NB4 (cell line): ENCODE measurements at regions not wholly inside any gene's neighbourhood (a gene's known extent, or its start where the extent isn't known, plus 50 kb on each side); places are given as distances from the start of the nearest gene placed in this dataset.

Experiments used
- DNase-seq: peaks from one replicate; pipeline ENCODE4 v3.0.0; 2010; ENCODE audit warnings: low read depth
- H3K4me3 ChIP-seq: one replicate; pipeline ENCODE4 v1.5.1; 2011; ENCODE audit warnings: mild to moderate bottlenecking, low read depth, low read length, moderate library complexity
- MAX ChIP-seq: IDR thresholded peaks from 2 replicates; pipeline ENCODE4 v1.6.1; 2011; ENCODE audit warnings: low read depth, low read length
- MYC ChIP-seq: IDR thresholded peaks from 2 replicates; pipeline ENCODE4 v1.6.1; 2011; ENCODE audit warnings: low read depth, low read length
- POLR2A ChIP-seq: IDR thresholded peaks from 2 replicates; pipeline ENCODE4 v1.6.1; 2011; ENCODE audit warnings: mild to moderate bottlenecking; ENCODE audit not compliant: insufficient read length; ENCODE audit errors: extremely low read depth
- TF ChIP-seq, protein P1 (sequence below): IDR thresholded peaks from one replicate; pipeline ENCODE4 v1.5.1; 2012; ENCODE audit warnings: low read depth, low read length

DNA sequence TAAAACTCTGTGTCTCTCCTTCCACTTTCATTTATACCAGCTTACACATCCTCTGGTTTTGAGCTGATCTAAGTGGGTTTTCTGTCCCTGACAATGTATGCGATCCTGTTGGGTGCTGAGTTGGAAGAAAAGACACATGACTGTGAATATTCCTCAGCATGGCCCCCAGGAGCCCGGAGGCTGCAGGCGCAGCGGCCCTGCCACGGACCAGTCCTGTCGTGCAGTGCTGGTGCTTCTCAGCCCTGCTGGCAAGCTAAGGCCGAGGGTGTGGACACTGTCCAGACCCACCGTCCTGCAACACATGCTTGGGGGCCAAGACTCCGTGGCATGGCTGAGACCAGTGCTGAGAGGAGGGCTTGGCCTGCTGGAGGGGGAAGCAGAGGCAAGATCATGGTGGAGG, 328.9 kb upstream of the IRX2 start:
- TF ChIP-seq MYC (no peak), MAX (no peak), POLR2A (no peak)
- TF ChIP-seq, protein P1, sequence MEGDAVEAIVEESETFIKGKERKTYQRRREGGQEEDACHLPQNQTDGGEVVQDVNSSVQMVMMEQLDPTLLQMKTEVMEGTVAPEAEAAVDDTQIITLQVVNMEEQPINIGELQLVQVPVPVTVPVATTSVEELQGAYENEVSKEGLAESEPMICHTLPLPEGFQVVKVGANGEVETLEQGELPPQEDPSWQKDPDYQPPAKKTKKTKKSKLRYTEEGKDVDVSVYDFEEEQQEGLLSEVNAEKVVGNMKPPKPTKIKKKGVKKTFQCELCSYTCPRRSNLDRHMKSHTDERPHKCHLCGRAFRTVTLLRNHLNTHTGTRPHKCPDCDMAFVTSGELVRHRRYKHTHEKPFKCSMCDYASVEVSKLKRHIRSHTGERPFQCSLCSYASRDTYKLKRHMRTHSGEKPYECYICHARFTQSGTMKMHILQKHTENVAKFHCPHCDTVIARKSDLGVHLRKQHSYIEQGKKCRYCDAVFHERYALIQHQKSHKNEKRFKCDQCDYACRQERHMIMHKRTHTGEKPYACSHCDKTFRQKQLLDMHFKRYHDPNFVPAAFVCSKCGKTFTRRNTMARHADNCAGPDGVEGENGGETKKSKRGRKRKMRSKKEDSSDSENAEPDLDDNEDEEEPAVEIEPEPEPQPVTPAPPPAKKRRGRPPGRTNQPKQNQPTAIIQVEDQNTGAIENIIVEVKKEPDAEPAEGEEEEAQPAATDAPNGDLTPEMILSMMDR, result no peak
- H3K4me3 ChIP-seq, result no peak overlapping the region
- no peak for DNase-seq

DNA sequence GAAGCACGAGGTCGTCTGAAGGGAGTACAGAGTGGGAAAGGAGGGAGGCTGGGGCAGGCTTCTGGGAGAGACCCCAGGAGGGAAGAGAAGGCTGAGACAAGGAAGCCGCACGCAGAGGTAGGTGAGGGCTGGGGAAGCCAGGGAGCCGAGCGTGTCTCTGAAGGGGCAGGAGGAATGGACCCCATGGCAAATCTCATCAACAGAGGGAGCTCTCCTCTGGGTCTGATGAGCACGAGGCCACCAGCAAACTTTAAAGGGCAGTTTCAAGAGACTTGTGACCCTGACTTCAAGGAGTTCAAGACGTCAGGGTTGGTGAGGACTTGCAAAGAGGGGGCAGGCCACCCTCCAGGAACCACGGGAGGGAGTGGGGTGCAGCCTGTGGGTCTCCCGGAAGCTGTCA, 326.2 kb upstream of the IRX2 start:
- DNase-seq, result no peak
- no peak for TF ChIP-seq POLR2A
- TF ChIP-seq, protein P1, result peak; percentile 3
- H3K4me3 ChIP-seq, result no peak overlapping the region

DNA sequence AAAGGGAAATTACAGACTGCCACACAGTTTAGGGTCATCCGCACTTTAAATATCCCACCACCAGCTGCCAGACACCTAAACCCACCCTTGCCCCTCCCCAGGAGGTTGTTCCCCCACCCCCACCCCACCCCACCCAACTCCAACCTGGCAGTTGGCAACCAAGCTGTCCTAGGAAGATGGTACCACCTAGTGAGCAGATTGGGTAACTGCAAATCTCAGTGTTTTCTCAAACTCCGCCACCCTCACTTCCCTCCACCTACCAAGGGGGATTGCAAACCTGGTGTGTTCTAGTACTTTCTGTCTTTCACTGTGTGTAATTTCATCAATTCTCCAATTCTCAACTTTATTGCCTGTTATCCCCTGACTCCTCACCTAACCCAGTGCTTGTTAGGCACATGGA, 323.8 kb upstream of the IRX2 start:
- TF ChIP-seq, protein P1, result peak; percentile 15
- no peak for TF ChIP-seq POLR2A
- no peak for TF ChIP-seq MAX
- no peak for DNase-seq
- H3K4me3 ChIP-seq, result no peak overlapping the region

GRCh38 chr5:3068401-3068800, 316.9 kb upstream of the IRX2 start:
- no peak for DNase-seq
- no peak overlapping the region for H3K4me3 ChIP-seq
- TF ChIP-seq, protein P1, result no peak
- TF ChIP-seq POLR2A (no peak), MYC (no peak), MAX (no peak)

GRCh38 chr5:3060283-3060682, 308.8 kb upstream of the IRX2 start:
- H3K4me3 ChIP-seq, result no peak overlapping the region
- DNase-seq, result no peak
- no peak for TF ChIP-seq MYC
- TF ChIP-seq, protein P1, result no peak
- no peak for TF ChIP-seq MAX
- TF ChIP-seq POLR2A, result no peak

DNA sequence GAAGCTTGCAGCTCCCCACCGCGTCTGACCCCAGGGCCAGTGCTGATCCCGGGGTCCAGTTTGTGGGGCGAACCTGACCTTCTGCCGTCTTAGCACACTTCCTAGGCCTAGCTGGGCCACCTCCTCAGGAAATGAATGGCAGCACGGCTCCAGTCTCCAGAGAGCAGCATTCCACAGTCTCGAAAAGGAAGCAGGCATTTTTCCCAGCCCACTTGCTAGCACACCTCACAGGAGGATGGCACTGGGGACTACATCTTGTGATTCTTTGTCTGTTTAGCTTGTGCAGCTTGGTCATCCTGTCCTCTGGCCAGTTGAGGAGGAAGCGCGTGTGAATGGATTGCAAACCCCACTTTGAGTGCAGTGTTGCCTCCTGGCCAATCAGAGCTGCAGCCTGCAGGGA, 308.0 kb upstream of the IRX2 start:
- no peak for DNase-seq
- H3K4me3 ChIP-seq, result no peak overlapping the region
- no peak for TF ChIP-seq MAX
- TF ChIP-seq MYC, result no peak
- TF ChIP-seq POLR2A, result no peak
- TF ChIP-seq, protein P1, result no peak
